GM12873 (cell line): ENCODE measurements at regions not wholly inside any gene's neighbourhood (a gene's known extent, or its start where the extent isn't known, plus 50 kb on each side); places are given as distances from the start of the nearest gene placed in this dataset.

Experiments used
- CTCF ChIP-seq: IDR thresholded peaks from 2 replicates; pipeline ENCODE4 v1.5.1; 2012; ENCODE audit warnings: low read depth, mild to moderate bottlenecking, moderate library complexity, low read length, control low read depth; ENCODE audit not compliant: insufficient read depth; ENCODE audit errors: missing control alignments

- no peak for TF ChIP-seq CTCF
These were observed 74.5 kb upstream of the HS3ST1 start for GRCh38 chr4:11503166-11503565.

GRCh38 chr4:11497972-11498371 is 69.3 kb upstream of the HS3ST1 start:
- TF ChIP-seq CTCF, result no peak

- peak; percentile 33 for TF ChIP-seq CTCF
These were observed 68.6 kb upstream of the HS3ST1 start for GRCh38 chr4:11497212-11497806.

- no peak for TF ChIP-seq CTCF
These were observed 67.7 kb upstream of the HS3ST1 start for GRCh38 chr4:11496351-11496829.

- no peak for TF ChIP-seq CTCF
These were observed 67.1 kb upstream of the HS3ST1 start for GRCh38 chr4:11495818-11496217.

GRCh38 chr4:11495291-11495690 is 66.6 kb upstream of the HS3ST1 start:
- no peak for TF ChIP-seq CTCF

GRCh38 chr4:11494232-11494631 is 65.5 kb upstream of the HS3ST1 start:
- no peak for TF ChIP-seq CTCF
